Uterus (tissue), 3 donors: ENCODE measurements at regions not wholly inside any gene's neighbourhood (a gene's known extent, or its start where the extent isn't known, plus 50 kb on each side); places are given as distances from the start of the nearest gene placed in this dataset.

Experiments used
- DNase-seq, 2 donors: peaks; one replicate each; pipeline ENCODE4 v3.0.0-alpha.2; 2019 to 2020
- H3K27ac ChIP-seq, 2 donors: fragments of 200-600 bp; sonication (generic); 1 replicate in 1 of 2; 2 replicates in 1 of 2; pipeline ENCODE4 v1.5.1; 2016 to 2018
- H3K27me3 ChIP-seq, 2 donors: fragments of 200-600 bp; sonication (generic); one replicate each; pipeline ENCODE4 v1.5.1; 2018 to 2019; ENCODE audit warnings: control low read depth in 1 of 2
- H3K36me3 ChIP-seq, 2 donors: fragments of 200-600 bp; sonication (generic); one replicate each; pipeline ENCODE4 v1.5.1; 2019; ENCODE audit warnings: control low read depth in 1 of 2
- H3K4me1 ChIP-seq, 2 donors: fragments of 200-600 bp; sonication (generic); one replicate each; pipeline ENCODE4 v1.5.1; 2018 to 2019; ENCODE audit warnings: control low read depth in 1 of 2
- H3K4me3 ChIP-seq, 2 donors: fragments of 200-600 bp; sonication (generic); 1 replicate in 1 of 2; 2 replicates in 1 of 2; pipeline ENCODE4 v1.5.1; 2018 to 2019; ENCODE audit warnings: mild to moderate bottlenecking in 1 of 2
- H3K9me3 ChIP-seq, 2 donors: fragments of 200-600 bp; sonication (generic); one replicate each; pipeline ENCODE4 v1.5.1; 2019; ENCODE audit warnings: control low read depth in 1 of 2
- POLR2A ChIP-seq, 2 donors: fragments of 450-650 bp; IDR thresholded peaks; one replicate each; pipeline ENCODE4 v1.6.1; 2016; ENCODE audit warnings: antibody characterized with exemption in 2 of 2, mild to moderate bottlenecking in 1 of 2, moderate library complexity in 1 of 2
- intact Hi-C: fragments of 100-400 bp; cut with DNase I; formaldehyde crosslinking; loops from one replicate; pipeline ENCODE4 v1.15.1; 2023; ENCODE audit warnings: low total_unique reads
- TF ChIP-seq, protein P1 (sequence below), 4 experiments: fragments of 200-600 bp in 2 of 4; fragments of 450-650 bp in 2 of 4; sonication (generic) in 2 of 4; IDR thresholded peaks; one replicate each; pipeline ENCODE4 v1.5.1; 2016 to 2019; ENCODE audit warnings: antibody characterized with exemption in 4 of 4, mild to moderate bottlenecking in 2 of 4, moderate library complexity in 1 of 4
- donor health status: DM: yes; HTN: yes; CAD: no.

DNA sequence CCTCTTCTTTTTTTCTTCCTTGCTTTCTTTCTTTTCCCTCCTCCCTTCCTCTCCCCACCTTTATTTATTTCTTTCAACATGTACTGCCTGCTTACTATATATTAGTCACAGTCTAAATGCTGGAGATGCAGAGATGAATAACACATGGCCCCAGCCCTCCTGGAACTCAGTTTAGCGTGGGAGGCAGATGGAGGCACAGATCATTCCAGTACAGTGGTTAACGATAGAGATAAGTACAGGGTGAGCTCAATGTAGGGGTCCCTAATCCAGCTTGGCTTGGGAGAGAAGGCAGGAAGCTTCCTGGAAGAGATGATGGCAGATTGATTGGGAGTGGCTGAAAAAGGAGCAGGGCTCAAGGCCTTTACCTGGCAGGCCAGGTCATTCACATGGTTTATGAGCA, 55.6 kb upstream of the PPP2R5A start:
- H3K27ac ChIP-seq: no peak overlapping the region
- intact Hi-C loops: no loop called here
- no peaks in the 10 kb centered on the region for H3K27me3 ChIP-seq
- no peaks in the 10 kb centered on the region for H3K9me3 ChIP-seq
- DNase-seq: peak; percentile 29 to 43
- no peak overlapping the region for H3K4me3 ChIP-seq
- peaks cover 0 to 3% of the 10 kb centered on the region in 2 donors for H3K4me1 ChIP-seq
- no peak for TF ChIP-seq POLR2A (IDR thresholded peaks at IDR 0.05)
- TF ChIP-seq, protein P1, sequence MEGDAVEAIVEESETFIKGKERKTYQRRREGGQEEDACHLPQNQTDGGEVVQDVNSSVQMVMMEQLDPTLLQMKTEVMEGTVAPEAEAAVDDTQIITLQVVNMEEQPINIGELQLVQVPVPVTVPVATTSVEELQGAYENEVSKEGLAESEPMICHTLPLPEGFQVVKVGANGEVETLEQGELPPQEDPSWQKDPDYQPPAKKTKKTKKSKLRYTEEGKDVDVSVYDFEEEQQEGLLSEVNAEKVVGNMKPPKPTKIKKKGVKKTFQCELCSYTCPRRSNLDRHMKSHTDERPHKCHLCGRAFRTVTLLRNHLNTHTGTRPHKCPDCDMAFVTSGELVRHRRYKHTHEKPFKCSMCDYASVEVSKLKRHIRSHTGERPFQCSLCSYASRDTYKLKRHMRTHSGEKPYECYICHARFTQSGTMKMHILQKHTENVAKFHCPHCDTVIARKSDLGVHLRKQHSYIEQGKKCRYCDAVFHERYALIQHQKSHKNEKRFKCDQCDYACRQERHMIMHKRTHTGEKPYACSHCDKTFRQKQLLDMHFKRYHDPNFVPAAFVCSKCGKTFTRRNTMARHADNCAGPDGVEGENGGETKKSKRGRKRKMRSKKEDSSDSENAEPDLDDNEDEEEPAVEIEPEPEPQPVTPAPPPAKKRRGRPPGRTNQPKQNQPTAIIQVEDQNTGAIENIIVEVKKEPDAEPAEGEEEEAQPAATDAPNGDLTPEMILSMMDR (IDR thresholded peaks at IDR 0.05): no peak
- H3K36me3 ChIP-seq: no peaks in the 10 kb centered on the region

DNA sequence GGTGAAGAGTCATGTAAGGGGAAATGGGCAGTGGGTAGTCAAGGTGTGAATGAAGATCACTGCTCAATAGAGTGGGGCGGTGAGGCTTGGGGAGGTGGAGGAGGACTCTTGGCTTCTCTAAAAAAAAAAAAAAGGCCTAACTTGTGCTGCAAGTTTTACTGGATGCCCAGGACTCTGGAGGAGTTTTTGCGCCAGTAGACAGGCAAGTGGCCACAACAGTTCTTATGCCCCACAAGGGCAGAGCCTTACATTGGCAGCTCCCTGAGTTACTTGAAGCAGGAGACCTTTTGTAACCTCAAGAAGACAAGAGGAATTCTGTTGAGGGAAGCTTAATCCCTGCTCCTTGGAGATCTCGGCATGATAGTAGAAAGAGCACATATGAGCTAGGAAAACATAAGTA, 54.9 kb upstream of the PPP2R5A start:
- intact Hi-C loops: no loop called here

DNA sequence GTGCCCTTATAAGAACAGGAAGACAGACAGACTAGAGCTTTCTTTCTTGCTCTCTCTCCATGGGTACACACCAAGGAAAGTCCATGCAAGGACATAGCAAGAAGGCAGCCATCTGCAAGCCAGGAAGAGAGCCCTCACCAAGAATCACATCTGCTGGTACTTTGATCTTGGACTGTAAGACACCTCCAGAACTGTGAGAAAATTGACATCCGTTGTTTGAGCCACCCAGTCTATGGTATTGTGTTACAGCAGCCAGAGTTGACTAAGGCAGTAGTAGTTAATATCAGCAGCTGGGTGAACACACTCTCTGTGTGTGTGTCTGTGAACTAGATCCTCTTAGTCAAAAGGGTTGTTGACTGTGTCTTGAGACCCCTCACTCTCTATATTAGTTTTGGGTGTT, 53.8 kb upstream of the PPP2R5A start:
- intact Hi-C loops: no loop called here
- no peaks in the 10 kb centered on the region for H3K36me3 ChIP-seq
- no peak for DNase-seq
- H3K4me3 ChIP-seq: no peak overlapping the region
- no peak overlapping the region for H3K27ac ChIP-seq
- no peaks in the 10 kb centered on the region for H3K27me3 ChIP-seq
- TF ChIP-seq, protein P1 (IDR thresholded peaks at IDR 0.05): no peak
- TF ChIP-seq POLR2A (IDR thresholded peaks at IDR 0.05): no peak
- no peaks in the 10 kb centered on the region for H3K9me3 ChIP-seq
- H3K4me1 ChIP-seq: peaks cover 0 to 3% of the 10 kb centered on the region in 2 donors

More for the DNA sequence above, 54.9 kb upstream of the PPP2R5A start:
- Histone ChIP-seq H3K36me3 (no peaks in the 10 kb centered on the region), H3K27ac (no peak overlapping the region), H3K4me1 (peaks cover 0 to 3% of the 10 kb centered on the region in 2 donors), H3K9me3 (no peaks in the 10 kb centered on the region), H3K4me3 (no peak overlapping the region), H3K27me3 (no peaks in the 10 kb centered on the region)
- TF ChIP-seq, protein P1 (IDR thresholded peaks at IDR 0.05): no peak
- TF ChIP-seq POLR2A (IDR thresholded peaks at IDR 0.05): no peak
- no peak for DNase-seq

DNA sequence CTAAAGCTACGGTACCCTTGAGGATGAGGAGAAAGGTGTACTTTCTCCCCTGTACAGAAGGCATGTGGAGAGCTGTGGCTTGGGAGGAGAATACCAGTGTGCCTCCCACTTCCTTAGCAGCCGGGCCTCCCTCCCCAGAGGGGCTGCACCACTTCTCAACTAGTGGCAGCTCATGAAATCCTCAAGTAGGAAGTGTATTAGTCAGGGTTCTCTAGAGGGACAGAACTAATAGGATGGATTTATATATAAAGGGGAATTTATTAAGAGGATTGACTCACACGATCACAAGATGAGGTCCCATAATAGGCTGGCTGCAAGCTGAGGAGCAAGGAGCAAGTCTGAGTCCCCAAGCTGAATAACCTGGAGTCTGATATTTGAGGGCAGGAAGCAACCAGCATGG, 53.1 kb upstream of the PPP2R5A start:
- no peak overlapping the region for H3K27ac ChIP-seq
- peaks cover 0 to 3% of the 10 kb centered on the region in 2 donors for H3K4me1 ChIP-seq
- H3K9me3 ChIP-seq: no peaks in the 10 kb centered on the region
- TF ChIP-seq, protein P1 (IDR thresholded peaks at IDR 0.05): no peak
- TF ChIP-seq POLR2A (IDR thresholded peaks at IDR 0.05): no peak
- intact Hi-C loops: no loop called here
- H3K27me3 ChIP-seq: no peaks in the 10 kb centered on the region
- DNase-seq: no peak
- no peak overlapping the region for H3K4me3 ChIP-seq
- no peaks in the 10 kb centered on the region for H3K36me3 ChIP-seq

DNA sequence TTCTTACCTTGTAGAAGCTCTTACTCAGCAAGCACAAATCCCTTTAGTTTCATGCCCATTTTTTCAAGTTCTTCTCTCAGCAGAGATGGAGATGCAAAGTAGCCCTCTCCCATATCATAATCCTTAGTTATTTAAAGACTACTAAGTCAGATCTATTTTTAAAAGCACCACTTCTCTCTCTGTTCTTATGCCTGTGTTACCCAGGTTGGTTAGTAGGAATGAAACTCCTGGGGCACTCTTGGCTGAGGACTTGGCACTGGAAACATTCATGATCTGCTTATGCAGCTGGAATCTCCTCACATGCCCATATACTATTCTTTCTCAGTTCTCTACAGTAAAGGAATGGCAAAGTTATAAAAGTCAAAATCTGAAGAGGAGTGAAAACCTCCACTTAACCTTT, 51.9 kb upstream of the PPP2R5A start:
- H3K27ac ChIP-seq: no peak overlapping the region
- peaks cover 0 to 3% of the 10 kb centered on the region in 2 donors for H3K4me1 ChIP-seq
- no peaks in the 10 kb centered on the region for H3K36me3 ChIP-seq
- intact Hi-C loops: no loop called here
- no peak overlapping the region for H3K4me3 ChIP-seq
- no peak for DNase-seq
- no peaks in the 10 kb centered on the region for H3K9me3 ChIP-seq
- no peaks in the 10 kb centered on the region for H3K27me3 ChIP-seq
- TF ChIP-seq, protein P1 (IDR thresholded peaks at IDR 0.05): no peak
- TF ChIP-seq POLR2A (IDR thresholded peaks at IDR 0.05): no peak
